ENCODE measurements at regions not wholly inside any gene's neighbourhood (a gene's known extent, or its start where the extent isn't known, plus 50 kb on each side); places are given as distances from the start of the nearest gene placed in this dataset.

- Histone ChIP-seq H3K36me3 (no peaks in the 10 kb centered on the region), H3K4me1 (no peaks in the 10 kb centered on the region), H3K27me3 (no peaks in the 10 kb centered on the region), H3K27ac (no peak overlapping the region), H3K4me3 (no peak overlapping the region), H3K9me3 (no peaks in the 10 kb centered on the region)
- TF ChIP-seq, protein P1, sequence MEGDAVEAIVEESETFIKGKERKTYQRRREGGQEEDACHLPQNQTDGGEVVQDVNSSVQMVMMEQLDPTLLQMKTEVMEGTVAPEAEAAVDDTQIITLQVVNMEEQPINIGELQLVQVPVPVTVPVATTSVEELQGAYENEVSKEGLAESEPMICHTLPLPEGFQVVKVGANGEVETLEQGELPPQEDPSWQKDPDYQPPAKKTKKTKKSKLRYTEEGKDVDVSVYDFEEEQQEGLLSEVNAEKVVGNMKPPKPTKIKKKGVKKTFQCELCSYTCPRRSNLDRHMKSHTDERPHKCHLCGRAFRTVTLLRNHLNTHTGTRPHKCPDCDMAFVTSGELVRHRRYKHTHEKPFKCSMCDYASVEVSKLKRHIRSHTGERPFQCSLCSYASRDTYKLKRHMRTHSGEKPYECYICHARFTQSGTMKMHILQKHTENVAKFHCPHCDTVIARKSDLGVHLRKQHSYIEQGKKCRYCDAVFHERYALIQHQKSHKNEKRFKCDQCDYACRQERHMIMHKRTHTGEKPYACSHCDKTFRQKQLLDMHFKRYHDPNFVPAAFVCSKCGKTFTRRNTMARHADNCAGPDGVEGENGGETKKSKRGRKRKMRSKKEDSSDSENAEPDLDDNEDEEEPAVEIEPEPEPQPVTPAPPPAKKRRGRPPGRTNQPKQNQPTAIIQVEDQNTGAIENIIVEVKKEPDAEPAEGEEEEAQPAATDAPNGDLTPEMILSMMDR (IDR thresholded peaks at IDR 0.05): no peak
- no peak for TF ChIP-seq POLR2A (IDR thresholded peaks at IDR 0.05)
- intact Hi-C loops (cut with DNase I; ENCODE audit: low total_unique reads): no loop called here
- DNase-seq: no peak
Observed at GRCh38 chr2:18057657-18058056, 179.2 kb downstream of the KCNS3 start.

- no peaks in the 10 kb centered on the region for H3K27me3 ChIP-seq
- no peak overlapping the region for H3K4me3 ChIP-seq
- no peak for DNase-seq
- no peaks in the 10 kb centered on the region for H3K4me1 ChIP-seq
- H3K36me3 ChIP-seq: no peaks in the 10 kb centered on the region
- no peaks in the 10 kb centered on the region for H3K9me3 ChIP-seq
- intact Hi-C loops (cut with DNase I; ENCODE audit: low total_unique reads): no loop called here
- no peak overlapping the region for H3K27ac ChIP-seq
- TF ChIP-seq, protein P1 (IDR thresholded peaks at IDR 0.05): no peak
- TF ChIP-seq POLR2A (IDR thresholded peaks at IDR 0.05): no peak
Observed at GRCh38 chr2:18055290-18055689, 176.8 kb downstream of the KCNS3 start.

DNA sequence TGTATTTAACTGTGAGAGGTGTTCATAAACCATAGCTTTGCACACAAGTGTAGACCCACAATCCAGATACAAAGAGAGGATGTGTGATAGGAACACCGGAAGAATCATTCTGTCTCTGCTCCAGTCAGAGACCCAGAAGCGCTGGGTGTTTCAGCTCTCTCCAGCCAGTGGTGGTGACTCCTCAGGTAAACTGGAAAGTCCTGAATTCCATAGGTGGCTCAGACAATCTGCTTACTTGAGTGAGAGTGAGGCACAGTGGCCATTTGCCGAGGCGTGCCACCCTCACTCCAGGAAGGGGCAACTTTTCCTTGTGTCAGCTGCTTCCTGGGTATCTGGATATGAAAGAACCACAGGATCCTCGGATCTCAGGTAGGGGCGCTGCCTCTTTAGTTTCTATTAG, 171.5 kb downstream of the KCNS3 start:
- H3K4me3 ChIP-seq: no peak overlapping the region
- no peaks in the 10 kb centered on the region for H3K4me1 ChIP-seq
- intact Hi-C loops (cut with DNase I; ENCODE audit: low total_unique reads): no loop called here
- H3K9me3 ChIP-seq: no peaks in the 10 kb centered on the region
- no peaks in the 10 kb centered on the region for H3K27me3 ChIP-seq
- H3K36me3 ChIP-seq: no peaks in the 10 kb centered on the region
- no peak overlapping the region for H3K27ac ChIP-seq
- DNase-seq: no peak
- TF ChIP-seq POLR2A (IDR thresholded peaks at IDR 0.05): no peak
- TF ChIP-seq, protein P1 (IDR thresholded peaks at IDR 0.05): no peak

GRCh38 chr2:18049325-18049724, 170.9 kb downstream of the KCNS3 start:
- H3K27ac ChIP-seq: no peak overlapping the region
- H3K4me1 ChIP-seq: no peaks in the 10 kb centered on the region
- intact Hi-C loops (cut with DNase I; ENCODE audit: low total_unique reads): no loop called here
- no peaks in the 10 kb centered on the region for H3K27me3 ChIP-seq
- H3K36me3 ChIP-seq: no peaks in the 10 kb centered on the region
- no peak overlapping the region for H3K4me3 ChIP-seq
- no peaks in the 10 kb centered on the region for H3K9me3 ChIP-seq
- TF ChIP-seq, protein P1 (IDR thresholded peaks at IDR 0.05): no peak
- no peak for TF ChIP-seq POLR2A (IDR thresholded peaks at IDR 0.05)
- DNase-seq: no peak

DNA sequence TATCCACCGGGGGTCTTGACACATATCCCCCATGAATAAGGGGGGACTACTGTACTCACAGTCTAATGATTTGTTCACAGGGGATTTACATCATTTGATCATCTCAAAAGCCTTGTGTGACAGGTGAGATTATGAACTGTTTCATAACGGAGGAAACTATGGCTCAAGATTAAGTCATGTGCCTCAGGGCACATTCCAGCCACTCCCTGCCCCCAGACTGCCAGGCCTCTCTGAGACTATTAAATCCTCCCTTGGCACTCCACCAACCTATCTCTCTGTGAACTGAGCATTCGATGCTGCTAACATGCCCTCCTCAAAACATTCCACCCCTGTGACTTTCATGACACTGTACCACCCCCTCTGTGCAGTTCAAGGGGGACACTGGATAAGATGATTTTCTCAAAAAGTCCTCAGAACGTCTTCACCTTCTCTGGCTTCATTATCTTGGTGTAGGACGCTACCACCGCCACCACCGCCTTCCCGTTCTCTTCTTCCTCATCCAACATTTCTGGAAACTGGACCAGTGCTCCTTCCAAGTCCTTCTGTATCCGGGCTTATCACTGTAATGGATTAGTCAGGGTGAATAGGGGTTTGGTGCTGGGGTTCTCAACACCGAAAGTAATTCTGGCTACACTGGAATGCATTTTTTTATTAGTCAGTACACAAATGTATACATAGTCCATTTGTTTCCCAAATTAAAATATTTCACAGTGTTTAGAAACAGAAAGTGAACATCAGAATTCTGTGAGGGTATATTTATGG, 169.6 kb downstream of the KCNS3 start:
- no peaks in the 10 kb centered on the region for H3K27me3 ChIP-seq
- no peaks in the 10 kb centered on the region for H3K4me1 ChIP-seq
- no peak overlapping the region for H3K27ac ChIP-seq
- intact Hi-C loops (cut with DNase I; ENCODE audit: low total_unique reads): no loop called here
- H3K36me3 ChIP-seq: no peaks in the 10 kb centered on the region
- TF ChIP-seq, protein P1 (IDR thresholded peaks at IDR 0.05): no peak
- no peak for TF ChIP-seq POLR2A (IDR thresholded peaks at IDR 0.05)
- no peaks in the 10 kb centered on the region for H3K9me3 ChIP-seq
- no peak overlapping the region for H3K4me3 ChIP-seq
- no peak for DNase-seq
